ENCODE measurements at regions not wholly inside any gene's neighbourhood (a gene's known extent, or its start where the extent isn't known, plus 50 kb on each side); places are given as distances from the start of the nearest gene placed in this dataset.

GRCh38 chr12:107228076-107228475 lies 134.7 kb upstream of the CRY1 start:
- TF ChIP-seq CTCF (conservative IDR thresholded peaks at IDR 0.05; ENCODE audit: low read length) (no peak), EZH2phosphoT487 (IDR thresholded peaks at IDR 0.05; ENCODE audit: borderline replicate concordance) (no peak)
